ENCODE measurements at regions not wholly inside any gene's neighbourhood (a gene's known extent, or its start where the extent isn't known, plus 50 kb on each side); places are given as distances from the start of the nearest gene placed in this dataset.
"Not testable (repeated sequence)": the region's sequence is repeated elsewhere in the genome, so short reads cannot be mapped to it uniquely, and the experiment has no call there.

DNA sequence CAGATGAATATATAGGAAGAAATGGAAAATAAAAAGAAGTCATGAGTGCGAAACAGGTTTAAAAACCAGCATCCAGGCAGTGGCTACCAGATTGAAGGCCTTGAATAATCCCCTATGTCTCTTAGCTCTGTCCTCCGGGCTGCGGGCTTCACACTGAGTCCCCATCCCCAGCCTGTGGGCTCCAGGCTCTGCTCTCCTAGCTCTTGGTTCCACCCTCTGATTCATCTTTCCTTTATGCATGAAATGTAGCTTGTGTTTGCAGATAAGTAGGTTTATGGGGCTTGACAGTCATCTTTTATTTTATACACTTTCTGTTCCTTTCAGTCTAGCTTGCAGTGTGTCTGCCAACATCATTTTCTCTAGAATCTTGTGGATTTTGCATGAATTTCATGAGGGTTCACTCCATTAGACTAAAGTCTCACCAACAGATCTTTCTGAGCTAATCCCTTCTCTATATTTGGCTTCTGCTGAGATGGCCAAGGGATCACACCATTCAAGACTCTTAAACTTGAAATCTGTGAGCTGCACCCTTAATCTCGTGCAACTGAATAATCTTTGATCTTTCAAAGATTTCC is 174.5 kb downstream of the PLPPR4 start:
- no peaks in the 10 kb centered on the region for H3K4me1 Mint-ChIP-seq
- H3K27me3 Mint-ChIP-seq (ENCODE audit: low read depth) = no peaks in the 10 kb centered on the region
- TF ChIP-seq, protein P1, sequence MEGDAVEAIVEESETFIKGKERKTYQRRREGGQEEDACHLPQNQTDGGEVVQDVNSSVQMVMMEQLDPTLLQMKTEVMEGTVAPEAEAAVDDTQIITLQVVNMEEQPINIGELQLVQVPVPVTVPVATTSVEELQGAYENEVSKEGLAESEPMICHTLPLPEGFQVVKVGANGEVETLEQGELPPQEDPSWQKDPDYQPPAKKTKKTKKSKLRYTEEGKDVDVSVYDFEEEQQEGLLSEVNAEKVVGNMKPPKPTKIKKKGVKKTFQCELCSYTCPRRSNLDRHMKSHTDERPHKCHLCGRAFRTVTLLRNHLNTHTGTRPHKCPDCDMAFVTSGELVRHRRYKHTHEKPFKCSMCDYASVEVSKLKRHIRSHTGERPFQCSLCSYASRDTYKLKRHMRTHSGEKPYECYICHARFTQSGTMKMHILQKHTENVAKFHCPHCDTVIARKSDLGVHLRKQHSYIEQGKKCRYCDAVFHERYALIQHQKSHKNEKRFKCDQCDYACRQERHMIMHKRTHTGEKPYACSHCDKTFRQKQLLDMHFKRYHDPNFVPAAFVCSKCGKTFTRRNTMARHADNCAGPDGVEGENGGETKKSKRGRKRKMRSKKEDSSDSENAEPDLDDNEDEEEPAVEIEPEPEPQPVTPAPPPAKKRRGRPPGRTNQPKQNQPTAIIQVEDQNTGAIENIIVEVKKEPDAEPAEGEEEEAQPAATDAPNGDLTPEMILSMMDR (IDR thresholded peaks at IDR 0.05; ENCODE audit: unreplicated experiment in 3 of 3) = no peak
- no peaks in the 10 kb centered on the region for H3K36me3 Mint-ChIP-seq (ENCODE audit: low read depth)
- H3K27ac Mint-ChIP-seq = no peak overlapping the region
- H3K9me3 Mint-ChIP-seq = no peaks in the 10 kb centered on the region
- no peak overlapping the region for H3K4me3 Mint-ChIP-seq

DNA sequence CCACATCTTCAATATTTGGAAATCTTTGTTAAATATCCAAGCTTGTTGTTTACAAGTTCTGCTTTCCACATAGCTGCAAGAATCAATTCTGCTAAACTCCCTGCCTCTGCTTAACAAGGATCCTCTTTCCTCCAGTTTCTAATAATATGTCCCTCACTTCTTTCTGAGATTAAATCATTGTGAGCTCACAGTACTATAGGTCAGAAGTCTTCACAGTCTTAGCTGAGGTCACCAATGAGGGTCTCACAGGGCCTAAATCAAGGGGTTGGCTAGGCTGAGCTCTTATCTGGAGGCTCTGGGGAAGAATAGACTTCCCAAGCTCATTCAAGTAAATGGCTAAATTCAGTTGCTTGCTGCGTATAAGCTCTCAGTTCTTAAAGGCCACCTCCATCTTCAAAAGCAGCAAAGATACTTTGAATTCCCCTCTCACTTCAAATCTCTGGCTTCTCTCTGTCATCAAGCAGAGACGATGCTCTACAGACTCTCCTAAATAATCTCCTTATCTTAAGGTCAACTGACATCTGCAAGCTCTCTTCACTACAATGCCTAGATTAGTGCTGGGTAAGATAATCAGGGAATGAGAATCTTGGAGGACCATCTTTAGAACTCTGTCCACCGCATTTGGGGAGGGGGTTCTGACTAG is 175.3 kb downstream of the PLPPR4 start:
- no peaks in the 10 kb centered on the region for H3K27me3 Mint-ChIP-seq (ENCODE audit: low read depth)
- no peak overlapping the region for H3K27ac Mint-ChIP-seq
- no peaks in the 10 kb centered on the region for H3K36me3 Mint-ChIP-seq (ENCODE audit: low read depth)
- no peak overlapping the region for H3K4me3 Mint-ChIP-seq
- no peaks in the 10 kb centered on the region for H3K4me1 Mint-ChIP-seq
- TF ChIP-seq, protein P1 (IDR thresholded peaks at IDR 0.05; ENCODE audit: unreplicated experiment in 3 of 3) = no peak
- no peaks in the 10 kb centered on the region for H3K9me3 Mint-ChIP-seq

DNA sequence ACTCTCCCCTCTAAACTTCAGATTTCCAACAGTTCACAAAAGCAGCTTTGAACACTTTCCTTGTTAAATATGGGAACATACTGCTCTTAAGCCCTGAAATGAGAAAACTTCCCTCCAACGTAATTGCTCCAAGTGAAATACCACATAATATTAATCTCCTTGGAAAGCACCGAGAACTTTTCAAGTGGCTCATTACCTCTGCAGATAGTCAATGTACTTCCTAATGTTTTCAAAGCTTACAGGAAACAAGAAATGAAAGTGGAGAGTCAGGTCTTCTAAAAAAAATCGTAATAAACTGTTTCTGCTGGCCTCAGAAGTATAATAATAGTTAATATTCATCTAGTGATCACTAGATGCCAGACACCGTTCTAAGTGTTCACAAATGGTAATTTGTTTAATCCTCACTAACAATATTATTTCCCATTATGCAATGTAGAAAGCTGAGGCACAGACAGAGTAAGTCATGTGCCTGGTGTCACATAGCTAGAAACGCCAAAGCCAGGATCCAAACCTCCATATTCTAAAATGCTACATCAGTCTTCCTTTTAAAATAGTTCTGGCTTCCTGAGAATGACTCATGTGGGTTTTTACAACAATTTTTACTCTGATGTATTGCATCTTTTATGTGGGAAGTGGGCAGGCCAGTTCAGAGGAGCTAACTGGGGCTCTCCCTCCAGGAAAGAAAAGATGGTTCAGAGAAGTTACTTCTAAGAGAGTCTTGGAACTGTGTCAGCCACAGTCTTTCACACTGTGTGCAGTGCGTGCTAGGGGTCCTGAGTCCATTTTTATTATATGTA is 177.2 kb downstream of the PLPPR4 start:
- Mint-ChIP-seq H3K36me3 (ENCODE audit: low read depth) (no peaks in the 10 kb centered on the region), H3K4me1 (peaks cover 8% of the 10 kb centered on the region), H3K27ac (no peak overlapping the region), H3K4me3 (no peak overlapping the region), H3K9me3 (no peaks in the 10 kb centered on the region), H3K27me3 (ENCODE audit: low read depth) (no peaks in the 10 kb centered on the region)
- TF ChIP-seq, protein P1 (IDR thresholded peaks at IDR 0.05; ENCODE audit: unreplicated experiment in 3 of 3) = no peak

DNA sequence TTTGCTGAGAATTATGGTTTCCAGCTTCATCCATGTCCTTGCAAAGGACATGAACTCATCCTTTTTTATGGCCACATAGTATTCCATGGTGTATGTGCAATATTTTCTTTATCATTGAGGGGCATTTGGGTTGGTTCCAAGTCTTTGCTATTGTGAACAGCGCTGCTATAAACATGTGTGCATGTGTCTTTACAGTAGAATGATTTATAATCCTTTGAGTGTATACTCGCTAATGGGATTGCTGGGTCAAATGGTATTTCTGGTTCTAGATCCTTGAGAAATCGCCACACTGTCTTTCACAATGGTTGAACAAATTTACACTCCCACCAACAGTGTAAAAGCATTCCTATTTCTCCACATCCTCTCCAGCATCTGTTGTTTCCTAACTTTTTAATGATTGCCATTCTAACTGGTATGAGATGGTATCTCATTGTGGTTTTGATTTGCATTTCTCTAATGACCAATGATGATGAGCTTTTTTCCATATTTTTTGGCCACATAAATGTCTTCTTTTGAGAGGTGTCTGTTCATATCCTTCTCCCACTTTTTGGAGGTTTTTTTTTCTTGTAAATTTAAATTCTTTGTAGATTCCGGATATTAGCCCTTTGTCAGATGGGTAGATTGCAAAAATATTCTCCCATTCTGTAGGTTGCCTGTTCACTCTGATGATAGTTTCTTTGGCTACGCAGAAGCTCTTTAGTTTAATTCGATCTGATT is 180.1 kb downstream of the PLPPR4 start:
- H3K27me3 Mint-ChIP-seq (ENCODE audit: low read depth); H3K4me1 Mint-ChIP-seq; H3K9me3 Mint-ChIP-seq; H3K4me3 Mint-ChIP-seq; H3K36me3 Mint-ChIP-seq (ENCODE audit: low read depth): not testable (repeated sequence)
- peak overlapping the region in 1 of 3 experiments; percentile 82 for H3K27ac Mint-ChIP-seq

DNA sequence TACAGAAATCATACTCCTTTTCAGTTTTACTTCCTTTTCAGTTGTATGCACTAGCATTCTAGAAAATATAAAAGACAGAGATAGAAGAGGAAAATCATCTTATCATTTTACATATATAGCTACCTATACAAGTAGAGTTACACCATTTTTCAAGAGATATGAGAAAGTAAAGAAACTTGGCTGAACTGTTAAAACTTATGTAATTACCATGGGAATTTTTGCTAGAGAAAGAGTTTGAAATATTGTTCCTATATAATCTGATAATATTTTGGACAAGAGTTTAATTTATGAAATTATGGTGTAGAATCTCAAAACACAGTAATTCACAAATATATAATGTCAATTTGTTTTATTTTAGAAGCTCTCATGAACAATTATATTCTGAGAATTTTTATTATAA is 180.8 kb downstream of the PLPPR4 start:
- Mint-ChIP-seq H3K36me3 (ENCODE audit: low read depth) (no peaks in the 10 kb centered on the region), H3K27me3 (ENCODE audit: low read depth) (no peaks in the 10 kb centered on the region), H3K4me1 (peaks cover 8% of the 10 kb centered on the region), H3K4me3 (no peak overlapping the region), H3K9me3 (no peaks in the 10 kb centered on the region), H3K27ac (peak overlapping the region in 1 of 3 experiments; percentile 82)
- TF ChIP-seq, protein P1 (IDR thresholded peaks at IDR 0.05; ENCODE audit: unreplicated experiment in 3 of 3) = no peak

DNA sequence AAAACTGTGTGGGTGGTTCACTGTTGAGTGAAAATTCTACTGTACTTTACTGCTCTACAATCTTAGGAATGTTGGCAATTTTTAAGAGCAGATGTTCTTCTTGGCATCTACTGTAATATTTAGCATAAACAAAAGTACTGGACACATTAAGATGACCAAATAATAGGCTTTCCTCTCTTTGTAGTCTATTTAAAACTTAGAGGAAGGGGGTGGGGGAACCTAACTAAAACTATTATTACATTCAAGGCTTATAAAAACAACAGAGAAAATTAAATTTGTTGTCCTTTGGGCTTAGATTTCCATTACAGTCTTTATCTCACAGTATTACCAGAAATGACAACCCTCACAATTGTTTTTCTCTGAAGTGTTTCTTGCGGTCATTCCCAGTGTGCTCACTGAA is 181.2 kb downstream of the PLPPR4 start:
- H3K4me3 Mint-ChIP-seq = no peak overlapping the region
- peaks cover 8% of the 10 kb centered on the region for H3K4me1 Mint-ChIP-seq
- H3K36me3 Mint-ChIP-seq (ENCODE audit: low read depth) = no peaks in the 10 kb centered on the region
- no peaks in the 10 kb centered on the region for H3K9me3 Mint-ChIP-seq
- peak overlapping the region in 2 of 3 experiments; percentile 57 to 82 for H3K27ac Mint-ChIP-seq
- TF ChIP-seq, protein P1 (IDR thresholded peaks at IDR 0.05; ENCODE audit: unreplicated experiment in 3 of 3) = no peak
- H3K27me3 Mint-ChIP-seq (ENCODE audit: low read depth) = no peaks in the 10 kb centered on the region
